ENCODE measurements at regions not wholly inside any gene's neighbourhood (a gene's known extent, or its start where the extent isn't known, plus 50 kb on each side); places are given as distances from the start of the nearest gene placed in this dataset.

- Mint-ChIP-seq H3K9me3 (ENCODE audit: unreplicated experiment) (peaks cover 16% of the 10 kb centered on the region), H3K36me3 (ENCODE audit: insufficient read depth, unreplicated experiment) (no peaks in the 10 kb centered on the region), H3K4me1 (ENCODE audit: low read depth, unreplicated experiment) (no peaks in the 10 kb centered on the region)
Measured at GRCh38 chr6:163841733-163842132, 427.2 kb downstream of the QKI start.

GRCh38 chr6:163841326-163841725 is 426.8 kb downstream of the QKI start:
- CTCF ChIA-PET: no interaction called here
- H3K4me3 Mint-ChIP-seq (ENCODE audit: unreplicated experiment): no peak overlapping the region

More at GRCh38 chr6:163841733-163842132, 427.2 kb downstream of the QKI start:
- POLR2A ChIA-PET: no interaction called here
- Histone ChIP-seq H3K36me3 (ENCODE audit: control insufficient read depth, insufficient read depth, low read length) (no peaks in the 10 kb centered on the region), H3K27me3 (replicated peaks; ENCODE audit: control insufficient read depth, insufficient read depth, low read length) (no peaks in the 10 kb centered on the region; the same call in 1 of the 2 replicates), H3K4me1 (no peaks in the 10 kb centered on the region), H3K4me3 (ENCODE audit: low read depth, low read length) (no peak overlapping the region), H3K9me3 (no peaks in the 10 kb centered on the region)
- CTCF ChIA-PET: no interaction called here
- intact Hi-C loops (cut with micrococcal nuclease; ENCODE audit: unreplicated experiment): no loop called here
- Mint-ChIP-seq H3K27me3 (ENCODE audit: insufficient read depth, unreplicated experiment) (peaks cover 2% of the 10 kb centered on the region), H3K4me3 (ENCODE audit: unreplicated experiment) (no peak overlapping the region), H3K27ac (ENCODE audit: unreplicated experiment) (no peak overlapping the region)
- BruUV-seq (replicated peaks): no TSS peak
- no peak for TF ChIP-seq CTCF (IDR thresholded peaks at IDR 0.05; ENCODE audit: insufficient read depth in 1 of 2, low read depth in 1 of 2, low read length in 1 of 2, severe bottlenecking in 1 of 2, unreplicated experiment in 1 of 2)
- DNase-seq: no peak

GRCh38 chr6:163840880-163841279 is 426.4 kb downstream of the QKI start:
- H3K9me3 ChIP-seq: no peaks in the 10 kb centered on the region
- Mint-ChIP-seq H3K36me3 (ENCODE audit: insufficient read depth, unreplicated experiment) (no peaks in the 10 kb centered on the region), H3K27ac (ENCODE audit: unreplicated experiment) (no peak overlapping the region), H3K9me3 (ENCODE audit: unreplicated experiment) (peaks cover 16% of the 10 kb centered on the region), H3K4me1 (ENCODE audit: low read depth, unreplicated experiment) (no peaks in the 10 kb centered on the region), H3K4me3 (ENCODE audit: unreplicated experiment) (no peak overlapping the region), H3K27me3 (ENCODE audit: insufficient read depth, unreplicated experiment) (peaks cover 2% of the 10 kb centered on the region)
- no peaks in the 10 kb centered on the region for H3K4me1 ChIP-seq
- no peak for DNase-seq
- no peaks in the 10 kb centered on the region; the same call in 1 of the 2 replicates for H3K27me3 ChIP-seq (replicated peaks; ENCODE audit: control insufficient read depth, insufficient read depth, low read length)
- no TSS peak for BruUV-seq (replicated peaks)
- no peak for TF ChIP-seq CTCF (IDR thresholded peaks at IDR 0.05; ENCODE audit: insufficient read depth in 1 of 2, low read depth in 1 of 2, low read length in 1 of 2, severe bottlenecking in 1 of 2, unreplicated experiment in 1 of 2)
- no peak overlapping the region for H3K4me3 ChIP-seq (ENCODE audit: low read depth, low read length)
- POLR2A ChIA-PET: no interaction called here
- CTCF ChIA-PET: no interaction called here
- H3K36me3 ChIP-seq (ENCODE audit: control insufficient read depth, insufficient read depth, low read length): no peaks in the 10 kb centered on the region
- intact Hi-C loops (cut with micrococcal nuclease; ENCODE audit: unreplicated experiment): no loop called here

More at GRCh38 chr6:163841326-163841725, 426.8 kb downstream of the QKI start:
- no peaks in the 10 kb centered on the region for H3K36me3 ChIP-seq (ENCODE audit: control insufficient read depth, insufficient read depth, low read length)
- Mint-ChIP-seq H3K9me3 (ENCODE audit: unreplicated experiment) (peaks cover 16% of the 10 kb centered on the region), H3K27me3 (ENCODE audit: insufficient read depth, unreplicated experiment) (peaks cover 2% of the 10 kb centered on the region), H3K4me1 (ENCODE audit: low read depth, unreplicated experiment) (no peaks in the 10 kb centered on the region), H3K36me3 (ENCODE audit: insufficient read depth, unreplicated experiment) (no peaks in the 10 kb centered on the region), H3K27ac (ENCODE audit: unreplicated experiment) (no peak overlapping the region)
- BruUV-seq (replicated peaks): no TSS peak
- H3K4me1 ChIP-seq: no peaks in the 10 kb centered on the region
- no peaks in the 10 kb centered on the region for H3K9me3 ChIP-seq
- no peak for DNase-seq
- intact Hi-C loops (cut with micrococcal nuclease; ENCODE audit: unreplicated experiment): no loop called here
- H3K4me3 ChIP-seq (ENCODE audit: low read depth, low read length): no peak overlapping the region
- TF ChIP-seq CTCF (IDR thresholded peaks at IDR 0.05; ENCODE audit: insufficient read depth in 1 of 2, low read depth in 1 of 2, low read length in 1 of 2, severe bottlenecking in 1 of 2, unreplicated experiment in 1 of 2): no peak
- no peaks in the 10 kb centered on the region; the same call in 1 of the 2 replicates for H3K27me3 ChIP-seq (replicated peaks; ENCODE audit: control insufficient read depth, insufficient read depth, low read length)
- POLR2A ChIA-PET: no interaction called here

Measured in Caco-2 (cell line).